ENCODE measurements at regions not wholly inside any gene's neighbourhood (a gene's known extent, or its start where the extent isn't known, plus 50 kb on each side); places are given as distances from the start of the nearest gene placed in this dataset.

DNA sequence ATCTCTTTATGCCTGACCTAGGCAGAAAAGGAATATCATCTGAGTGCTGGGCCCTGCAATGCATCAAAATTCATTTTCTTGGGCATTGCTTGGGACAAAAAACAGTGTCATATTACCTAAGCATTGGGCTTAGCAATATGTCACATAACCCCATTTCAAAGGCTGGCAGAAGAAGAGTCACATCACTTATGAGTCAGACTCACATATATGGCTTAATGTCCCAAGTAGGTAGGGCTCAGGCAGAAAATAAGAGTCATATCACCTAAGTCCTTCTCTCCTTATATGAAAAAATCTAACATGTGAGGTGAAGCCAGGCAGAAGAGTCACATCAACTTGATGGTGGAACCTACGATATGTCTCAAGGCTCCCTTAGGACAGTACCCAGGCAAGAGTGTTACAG is 967.2 kb upstream of the AMELY start:
- no peak overlapping the region for H3K4me3 ChIP-seq
- H3K27me3 ChIP-seq = no peaks in the 10 kb centered on the region
- TF ChIP-seq POLR2A (IDR thresholded peaks at IDR 0.05) = no peak
- TF ChIP-seq, protein P1, sequence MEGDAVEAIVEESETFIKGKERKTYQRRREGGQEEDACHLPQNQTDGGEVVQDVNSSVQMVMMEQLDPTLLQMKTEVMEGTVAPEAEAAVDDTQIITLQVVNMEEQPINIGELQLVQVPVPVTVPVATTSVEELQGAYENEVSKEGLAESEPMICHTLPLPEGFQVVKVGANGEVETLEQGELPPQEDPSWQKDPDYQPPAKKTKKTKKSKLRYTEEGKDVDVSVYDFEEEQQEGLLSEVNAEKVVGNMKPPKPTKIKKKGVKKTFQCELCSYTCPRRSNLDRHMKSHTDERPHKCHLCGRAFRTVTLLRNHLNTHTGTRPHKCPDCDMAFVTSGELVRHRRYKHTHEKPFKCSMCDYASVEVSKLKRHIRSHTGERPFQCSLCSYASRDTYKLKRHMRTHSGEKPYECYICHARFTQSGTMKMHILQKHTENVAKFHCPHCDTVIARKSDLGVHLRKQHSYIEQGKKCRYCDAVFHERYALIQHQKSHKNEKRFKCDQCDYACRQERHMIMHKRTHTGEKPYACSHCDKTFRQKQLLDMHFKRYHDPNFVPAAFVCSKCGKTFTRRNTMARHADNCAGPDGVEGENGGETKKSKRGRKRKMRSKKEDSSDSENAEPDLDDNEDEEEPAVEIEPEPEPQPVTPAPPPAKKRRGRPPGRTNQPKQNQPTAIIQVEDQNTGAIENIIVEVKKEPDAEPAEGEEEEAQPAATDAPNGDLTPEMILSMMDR (IDR thresholded peaks at IDR 0.05) = no peak
- intact Hi-C loops (cut with DNase I) = no loop called here
- DNase-seq = no peak
- no peaks in the 10 kb centered on the region for H3K9me3 ChIP-seq
- no peak overlapping the region for H3K27ac ChIP-seq
- no CpG with 5 or more reads among the region's 1 CpG for WGBS, 2 donors
- no peaks in the 10 kb centered on the region for H3K4me1 ChIP-seq
- no peaks in the 10 kb centered on the region for H3K36me3 ChIP-seq

- TF ChIP-seq POLR2A (IDR thresholded peaks at IDR 0.05) = no peak
- TF ChIP-seq, protein P1 (IDR thresholded peaks at IDR 0.05) = no peak
- no peaks in the 10 kb centered on the region for H3K36me3 ChIP-seq
- H3K4me1 ChIP-seq = no peaks in the 10 kb centered on the region
- no peak overlapping the region for H3K4me3 ChIP-seq
- no peaks in the 10 kb centered on the region for H3K9me3 ChIP-seq
- no CpG with 5 or more reads among the region's 2 CpGs for WGBS, 2 donors
- H3K27ac ChIP-seq = no peak overlapping the region
- DNase-seq = no peak
- no peaks in the 10 kb centered on the region for H3K27me3 ChIP-seq
- intact Hi-C loops (cut with DNase I) = no loop called here
Measured at GRCh38 chrY:7877458-7877857, 965.9 kb upstream of the AMELY start.

DNA sequence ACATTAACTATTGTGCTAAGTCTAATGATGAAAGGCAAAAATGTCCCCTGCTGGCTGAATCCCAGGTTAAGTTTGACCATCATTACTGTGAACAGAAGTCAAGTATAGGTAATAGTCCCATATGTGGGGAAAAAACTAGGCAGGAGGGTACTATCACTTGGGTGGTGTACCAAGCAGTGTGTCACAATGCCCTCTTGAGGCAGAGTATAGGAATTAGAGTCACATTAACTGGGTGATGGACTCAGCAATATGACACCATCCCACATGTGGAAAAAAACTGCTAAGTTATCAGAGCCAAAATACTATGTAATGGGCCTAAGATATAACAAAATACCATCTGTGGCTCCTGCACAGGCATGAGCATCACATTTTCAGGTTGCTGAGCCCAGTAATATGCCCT is 962.5 kb upstream of the AMELY start:
- Histone ChIP-seq H3K9me3 (no peaks in the 10 kb centered on the region), H3K36me3 (no peaks in the 10 kb centered on the region), H3K27me3 (no peaks in the 10 kb centered on the region), H3K4me1 (peaks cover 0 to 9% (median 0%) of the 10 kb centered on the region in 3 donors), H3K27ac (no peak overlapping the region), H3K4me3 (no peak overlapping the region)
- DNase-seq = no peak
- intact Hi-C loops (cut with DNase I) = no loop called here
- TF ChIP-seq POLR2A (IDR thresholded peaks at IDR 0.05) = no peak
- TF ChIP-seq, protein P1 (IDR thresholded peaks at IDR 0.05) = peak in 2 of 6 experiments; percentile 11 to 46

DNA sequence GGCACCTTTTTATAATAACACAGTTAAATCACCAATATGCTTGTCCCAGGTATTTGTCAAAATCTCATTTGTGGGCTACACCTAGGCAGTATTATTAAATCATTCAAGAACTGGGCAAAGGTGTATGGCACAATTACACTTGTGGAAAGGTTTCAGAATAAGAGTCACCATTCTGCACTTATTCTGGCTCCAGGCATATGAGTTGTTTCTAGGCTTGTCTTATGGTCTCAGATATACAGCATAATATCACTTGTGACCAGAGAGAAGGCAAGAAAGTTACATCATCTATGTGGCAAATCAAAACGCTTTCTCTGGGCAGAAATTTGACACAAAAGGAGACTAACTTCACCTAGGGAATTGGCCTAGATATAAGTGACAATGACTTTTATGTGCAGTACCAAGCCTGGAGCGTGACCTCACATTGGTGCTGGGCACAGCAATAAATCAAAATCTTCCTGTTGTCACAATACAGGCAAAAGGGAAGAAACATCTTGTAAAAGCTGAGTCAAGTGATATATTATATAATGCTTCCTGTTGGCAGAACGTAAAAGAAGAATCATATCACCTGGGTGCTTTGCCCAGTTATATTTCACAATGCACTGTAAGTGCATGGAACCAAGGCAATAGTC is 959.9 kb upstream of the AMELY start:
- Histone ChIP-seq H3K9me3 (no peaks in the 10 kb centered on the region), H3K36me3 (no peaks in the 10 kb centered on the region), H3K27ac (peak overlapping the region in 1 of 4 donors; percentile 39), H3K27me3 (no peaks in the 10 kb centered on the region), H3K4me3 (no peak overlapping the region), H3K4me1 (peaks cover 0 to 9% (median 0%) of the 10 kb centered on the region in 3 donors)
- intact Hi-C loops (cut with DNase I) = no loop called here
- DNase-seq = no peak
- TF ChIP-seq, protein P1 (IDR thresholded peaks at IDR 0.05) = no peak
- no peak for TF ChIP-seq POLR2A (IDR thresholded peaks at IDR 0.05)
- 33% methylated on average over 3 of the region's 3 CpGs; no CpG with 5 or more reads in 1 of the 2 donors for WGBS, 2 donors

- TF ChIP-seq, protein P1 (IDR thresholded peaks at IDR 0.05) = no peak
- TF ChIP-seq POLR2A (IDR thresholded peaks at IDR 0.05) = no peak
- no peaks in the 10 kb centered on the region for H3K36me3 ChIP-seq
- H3K27ac ChIP-seq = no peak overlapping the region
- WGBS, 2 donors = 43% methylated on average over 1 of the region's 2 CpGs; no CpG with 5 or more reads in 1 of the 2 donors
- no peak for DNase-seq
- no peaks in the 10 kb centered on the region for H3K9me3 ChIP-seq
- peaks cover 0 to 9% (median 0%) of the 10 kb centered on the region in 3 donors for H3K4me1 ChIP-seq
- intact Hi-C loops (cut with DNase I) = no loop called here
- H3K4me3 ChIP-seq = no peak overlapping the region
- H3K27me3 ChIP-seq = no peaks in the 10 kb centered on the region
Measured at GRCh38 chrY:7866976-7867375, 955.4 kb upstream of the AMELY start.

Data from esophagus squamous epithelium (tissue), 5 donors.